ENCODE measurements at regions not wholly inside any gene's neighbourhood (a gene's known extent, or its start where the extent isn't known, plus 50 kb on each side); places are given as distances from the start of the nearest gene placed in this dataset.
A peak's percentile ranks its signal among the peaks of the same experiment; 100 is the strongest.
"Not testable (repeated sequence)": the region's sequence is repeated elsewhere in the genome, so short reads cannot be mapped to it uniquely, and the experiment has no call there.

GRCh38 chr17:13442361-13442760 lies 159.4 kb downstream of the HS3ST3A1 start:
- DNase-seq (ENCODE audit: low spot score), result no peak

- no peak for DNase-seq (ENCODE audit: low spot score)
Observed at GRCh38 chr17:13441873-13442272, 159.9 kb downstream of the HS3ST3A1 start.

GRCh38 chr17:13437966-13438779 lies 163.6 kb downstream of the HS3ST3A1 start:
- peak; percentile 70 for DNase-seq (ENCODE audit: low spot score)

DNA sequence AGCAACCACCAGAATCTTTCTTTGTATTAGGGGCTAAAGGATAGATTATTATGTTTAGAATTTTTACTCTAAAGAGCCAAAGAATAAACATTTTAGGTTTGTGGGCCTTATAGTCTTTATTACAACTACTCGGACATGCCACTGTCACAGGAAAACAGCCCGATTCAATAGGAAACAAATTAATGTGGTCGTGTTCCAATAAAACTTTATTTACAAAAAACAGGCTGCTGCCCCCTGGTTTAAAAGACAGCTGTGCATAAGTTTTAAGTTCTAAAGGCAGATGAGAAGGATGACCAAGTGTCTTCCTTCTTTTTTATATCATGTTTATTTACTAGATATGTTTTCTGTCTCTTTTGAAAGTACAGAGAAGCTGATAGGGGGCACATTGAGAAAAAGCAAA lies 166.5 kb downstream of the HS3ST3A1 start:
- no peak for DNase-seq (ENCODE audit: low spot score)

DNA sequence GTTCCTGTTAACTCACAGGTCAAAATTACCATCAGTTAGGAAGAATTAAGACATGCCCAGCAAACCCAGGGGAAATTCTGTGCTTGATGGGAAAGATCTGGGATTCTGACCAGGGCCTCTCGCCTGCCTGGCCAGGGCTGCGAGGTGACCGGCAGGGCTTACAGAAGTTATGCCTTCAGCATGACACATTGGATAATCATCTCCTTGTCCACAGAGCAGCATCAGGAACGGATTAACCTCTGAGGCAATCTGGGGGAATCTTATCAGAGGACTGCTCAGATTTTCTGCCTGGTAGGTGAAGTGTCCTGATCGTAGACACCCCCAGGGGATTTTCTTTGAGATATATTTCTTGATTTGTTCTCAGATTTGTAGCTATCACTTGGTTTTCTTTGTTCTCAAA lies 172.5 kb downstream of the HS3ST3A1 start:
- no peak for DNase-seq (ENCODE audit: low spot score)

GRCh38 chr17:13428611-13429042 lies 173.1 kb downstream of the HS3ST3A1 start:
- no peak for DNase-seq (ENCODE audit: low spot score)

DNA sequence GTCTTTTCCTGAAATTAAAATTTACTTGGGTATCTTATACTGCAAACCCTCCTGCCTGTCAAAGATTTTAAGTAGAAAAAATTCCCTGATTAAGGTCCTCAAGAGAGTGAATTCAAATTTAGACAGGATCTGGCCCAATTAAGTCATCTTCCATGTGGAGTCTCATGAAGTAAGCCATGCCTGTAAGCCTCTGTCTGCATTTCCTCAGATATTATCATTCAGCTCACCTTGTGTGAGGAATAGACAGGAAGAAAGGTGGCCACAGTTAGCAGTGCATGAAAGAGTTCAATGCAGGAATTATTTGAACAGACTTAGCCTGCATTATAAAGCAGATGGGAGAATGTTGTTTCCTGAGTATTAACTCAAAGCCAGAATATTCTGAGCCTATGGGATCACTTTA lies 174.7 kb downstream of the HS3ST3A1 start:
- DNase-seq (ENCODE audit: low spot score), result no peak

DNA sequence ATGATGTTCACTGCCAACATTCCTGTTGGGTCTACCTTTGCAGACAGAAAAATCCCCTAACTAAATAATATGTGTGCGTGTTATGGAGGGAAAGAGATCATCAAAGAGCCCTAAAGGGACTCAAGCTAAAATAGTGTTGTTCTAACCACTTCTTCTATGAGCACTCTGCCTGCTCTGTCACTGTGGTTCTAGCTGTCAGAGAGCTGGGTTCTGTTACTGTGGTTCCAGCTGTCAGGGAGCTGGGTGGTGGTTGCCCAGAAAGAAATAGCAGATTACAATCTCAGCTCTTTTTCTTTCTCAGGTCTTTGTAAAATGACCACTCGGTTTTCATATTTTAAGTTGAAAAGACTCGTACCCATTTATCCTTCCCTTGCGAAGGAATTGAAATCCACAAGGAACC lies 176.3 kb downstream of the HS3ST3A1 start:
- DNase-seq (ENCODE audit: low spot score), result no peak

DNA sequence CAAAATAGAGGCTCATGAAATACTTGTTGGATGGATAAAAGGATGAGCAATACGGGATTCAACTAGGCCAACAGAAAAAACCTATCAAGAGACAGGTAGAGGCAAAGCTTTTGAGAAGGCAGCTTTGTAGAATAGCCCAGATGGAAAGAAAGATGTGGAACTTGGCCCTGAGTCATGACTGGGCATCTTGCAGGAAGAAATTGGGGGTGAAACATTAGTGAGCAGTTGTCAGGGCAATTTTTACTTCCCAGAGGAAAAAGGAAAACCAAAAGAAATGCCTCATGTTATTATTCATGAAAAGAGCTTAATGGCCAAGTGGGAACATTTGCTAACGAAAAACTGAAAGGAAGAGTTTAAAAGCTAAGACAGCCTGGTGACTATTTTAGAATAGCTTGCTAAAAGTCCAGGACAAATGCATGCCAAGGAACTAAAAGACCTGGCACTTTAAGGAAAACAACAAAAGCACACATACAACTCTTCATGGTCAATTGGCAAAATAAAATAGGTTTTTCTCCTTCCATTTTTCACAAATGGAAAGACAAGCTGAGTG lies 180.1 kb downstream of the HS3ST3A1 start:
- DNase-seq (ENCODE audit: low spot score), result no peak

- no peak for DNase-seq (ENCODE audit: low spot score)
Observed at GRCh38 chr17:13420878-13421277, 180.9 kb downstream of the HS3ST3A1 start.

GRCh38 chr17:13420418-13420826 lies 181.3 kb downstream of the HS3ST3A1 start:
- no peak for DNase-seq (ENCODE audit: low spot score)

GRCh38 chr17:13419676-13420075 lies 182.1 kb downstream of the HS3ST3A1 start:
- DNase-seq (ENCODE audit: low spot score), result no peak

DNA sequence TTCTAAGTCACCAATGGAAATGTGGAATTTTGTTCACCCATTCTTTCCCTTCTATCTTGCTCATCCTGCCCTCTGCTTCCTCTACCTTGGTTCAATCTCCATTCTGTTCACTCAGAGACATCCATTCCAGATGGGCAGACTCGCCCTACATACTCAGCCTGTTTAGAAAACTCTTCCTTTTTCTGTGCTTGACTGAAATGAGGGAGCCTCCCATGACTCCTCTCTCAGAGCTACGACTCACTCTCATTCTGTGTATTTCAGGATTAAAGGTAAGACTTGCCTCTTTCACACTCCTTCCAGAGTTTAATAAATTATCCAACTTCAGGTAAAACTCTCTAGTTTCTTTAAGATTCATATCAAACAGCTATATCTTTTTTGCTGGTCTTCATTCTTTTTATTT lies 182.8 kb downstream of the HS3ST3A1 start:
- no peak for DNase-seq (ENCODE audit: low spot score)

DNA sequence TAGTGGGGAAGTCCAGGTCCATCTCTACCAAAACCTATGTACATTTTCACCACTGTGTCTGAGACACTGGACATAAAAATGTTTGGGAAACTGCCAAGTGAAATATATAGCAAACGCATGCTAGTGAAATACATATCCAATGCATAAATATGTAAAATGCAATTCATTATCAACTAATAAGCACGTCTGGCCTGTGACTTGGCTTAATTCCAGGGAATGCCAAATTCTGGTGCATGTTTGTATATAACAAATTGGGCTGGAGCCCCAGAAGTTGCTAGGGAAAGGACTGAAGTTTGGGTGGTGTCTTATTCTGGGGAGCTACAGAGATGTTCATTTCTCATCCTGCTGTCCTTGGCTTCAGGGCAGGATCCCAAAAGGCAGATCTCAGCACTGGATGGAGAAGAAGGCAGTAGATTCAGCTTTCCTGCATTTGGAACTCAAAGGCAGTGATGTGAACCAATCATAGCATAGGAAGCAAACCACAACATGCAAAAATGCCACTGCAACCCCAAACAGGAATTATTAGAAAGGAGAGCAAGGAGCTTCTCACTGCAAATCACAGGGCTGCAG lies 184.3 kb downstream of the HS3ST3A1 start:
- no peak for DNase-seq (ENCODE audit: low spot score)

DNA sequence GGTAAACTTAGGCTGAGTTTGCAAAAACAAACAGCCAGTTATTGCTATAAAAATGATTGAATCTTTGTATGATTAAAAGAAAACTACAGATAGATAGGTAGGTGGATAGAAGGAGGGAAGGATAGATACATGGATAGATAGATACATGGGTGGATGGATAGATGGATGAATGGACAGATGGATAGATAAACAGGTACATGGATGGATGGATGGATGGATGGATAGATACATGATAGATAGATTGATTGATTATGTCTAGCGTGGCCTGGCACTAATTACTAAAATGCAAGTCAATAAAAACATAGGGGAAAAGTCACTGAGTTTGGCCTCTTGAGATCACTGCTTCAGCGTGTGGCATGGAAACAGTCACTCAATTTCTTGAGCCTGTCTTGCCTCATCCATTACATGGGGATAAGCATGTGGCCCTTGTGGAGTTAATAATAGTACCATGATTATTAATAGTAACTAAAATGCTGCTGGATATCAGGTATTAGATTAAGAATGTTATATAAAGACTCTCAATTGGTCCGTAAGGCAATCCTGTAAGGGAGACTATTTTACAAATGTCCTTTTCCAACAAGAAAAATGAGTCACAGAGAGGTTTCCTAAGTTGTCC lies 184.9 kb downstream of the HS3ST3A1 start:
- DNase-seq (ENCODE audit: low spot score), result no peak

GRCh38 chr17:13415871-13416416 lies 185.8 kb downstream of the HS3ST3A1 start:
- no peak for DNase-seq (ENCODE audit: low spot score)

DNA sequence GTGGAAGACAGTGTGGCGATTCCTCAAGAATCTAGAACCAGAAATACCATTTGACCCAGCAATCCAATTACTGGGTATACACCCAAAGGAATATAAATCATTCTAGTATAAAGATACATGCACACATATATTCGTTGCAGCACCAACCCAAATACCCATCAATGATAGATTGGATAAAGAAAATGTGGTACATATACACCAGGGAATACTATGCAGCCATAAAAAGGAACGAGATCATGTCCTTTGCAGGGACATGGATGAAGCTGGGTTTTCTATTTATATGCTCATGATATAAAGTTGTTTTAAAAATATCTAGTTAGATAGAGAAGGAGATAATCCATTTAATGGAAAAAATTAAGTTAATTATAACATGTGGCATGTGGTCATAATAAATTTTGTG lies 186.5 kb downstream of the HS3ST3A1 start:
- DNase-seq (ENCODE audit: low spot score), result not testable (repeated sequence)

DNA sequence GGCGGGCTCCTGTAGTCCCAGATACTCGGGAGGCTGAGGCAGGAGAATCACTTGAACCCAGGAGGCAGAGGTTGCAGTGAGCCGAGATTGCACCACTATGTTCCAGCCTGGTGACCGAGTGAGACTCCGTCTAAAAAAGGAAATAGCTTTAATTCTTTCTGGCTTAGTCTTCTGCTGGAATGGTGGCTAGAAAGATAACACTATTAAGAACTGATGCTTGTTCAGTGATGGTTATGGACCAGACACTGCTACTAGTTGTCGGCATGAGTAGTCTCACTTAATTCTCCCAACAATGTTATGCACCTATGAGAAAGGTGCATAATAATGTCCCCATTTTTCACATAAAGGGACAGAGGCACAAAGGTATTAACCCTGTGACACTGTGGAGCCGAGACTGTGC lies 188.7 kb downstream of the HS3ST3A1 start:
- no peak for DNase-seq (ENCODE audit: low spot score)

DNA sequence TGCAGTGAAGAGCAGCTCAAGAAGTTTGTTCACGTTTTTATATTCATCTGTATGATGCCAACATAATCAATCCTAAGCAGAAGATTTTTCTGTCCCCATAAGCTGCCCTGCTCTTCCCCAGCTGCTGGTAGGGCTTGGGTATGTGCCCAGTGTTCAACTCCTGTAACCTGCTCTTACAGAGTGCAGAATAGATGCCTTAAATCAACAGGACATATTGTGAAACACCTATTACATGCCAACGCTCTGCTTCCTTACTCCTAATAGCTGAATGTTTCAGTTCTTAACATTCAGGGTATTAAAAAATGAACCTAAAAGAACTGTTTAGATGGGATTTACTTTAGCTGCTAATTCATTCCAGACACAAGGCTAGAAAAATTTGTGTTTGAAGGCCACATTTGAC lies 190.9 kb downstream of the HS3ST3A1 start:
- no peak for DNase-seq (ENCODE audit: low spot score)

- DNase-seq (ENCODE audit: low spot score), result no peak
Observed at GRCh38 chr17:13410214-13410613, 191.5 kb downstream of the HS3ST3A1 start.

GRCh38 chr17:13409455-13409854 lies 192.3 kb downstream of the HS3ST3A1 start:
- no peak for DNase-seq (ENCODE audit: low spot score)

DNA sequence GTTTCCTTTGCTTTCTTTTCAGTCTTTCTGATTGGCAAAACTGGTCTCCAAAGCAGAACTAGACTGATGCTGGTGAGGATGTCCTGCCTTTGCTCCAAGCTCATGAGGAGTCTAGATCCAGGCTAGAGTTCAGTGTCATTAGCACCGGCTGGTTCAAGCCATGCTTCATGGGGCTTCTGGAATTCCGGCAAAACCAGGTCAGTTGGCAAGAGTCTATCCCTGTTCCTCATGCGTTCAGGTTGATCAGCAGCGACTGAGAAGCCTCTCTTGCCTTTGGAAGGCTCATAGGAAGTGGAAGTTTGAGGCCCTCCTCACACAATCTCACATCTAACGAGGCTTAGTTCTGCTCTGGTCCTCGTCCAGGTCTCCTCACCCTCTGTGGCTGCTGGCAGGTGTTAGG lies 194.3 kb downstream of the HS3ST3A1 start:
- DNase-seq (ENCODE audit: low spot score), result no peak

DNA sequence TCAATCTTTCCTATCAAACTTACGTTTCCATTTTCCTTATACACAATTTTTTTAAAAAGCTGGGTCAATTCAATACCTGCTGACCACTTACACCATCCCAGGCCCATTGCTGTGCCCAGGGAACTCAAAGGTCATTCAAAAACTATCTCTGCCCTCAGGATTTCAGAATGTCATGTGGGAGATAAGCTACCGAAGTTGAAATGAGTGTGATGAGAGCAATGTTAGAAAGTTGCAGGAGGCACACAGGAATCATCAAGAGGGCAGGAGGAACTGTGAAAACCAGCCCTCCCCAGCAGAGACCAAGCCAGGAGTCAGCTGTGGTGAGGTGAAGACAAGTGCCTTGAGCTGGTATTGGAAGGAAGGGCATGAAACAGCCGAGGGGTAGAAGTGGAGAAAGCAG lies 195.9 kb downstream of the HS3ST3A1 start:
- DNase-seq (ENCODE audit: low spot score), result no peak

All from ecto neural progenitor cell (in vitro differentiated cells).